H1 (cell line): ENCODE measurements at regions not wholly inside any gene's neighbourhood (a gene's known extent, or its start where the extent isn't known, plus 50 kb on each side); places are given as distances from the start of the nearest gene placed in this dataset.

Experiments used
- CTCF ChIA-PET: fragments of 300-600 bp; sonication (Branson Sonifier 250); formaldehyde crosslinking; loops from one replicate; lab custom pipeline; 2021; ENCODE audit not compliant: partially characterized antibody; lab: Charles Lee
- POLR2A ChIA-PET: fragments of 300-600 bp; sonication (Branson Sonifier 250); formaldehyde crosslinking; loops from one replicate; lab custom pipeline; 2021; ENCODE audit warnings: inconsistent platforms; ENCODE audit not compliant: partially characterized antibody; lab: Charles Lee
- DNase-seq, 2 experiments: peaks; one replicate each; pipeline versions ENCODE4 v3.0.0 to v3.0.0-alpha.2; 2010 to 2022; ENCODE audit warnings: low spot score in 2 of 2, low read depth in 1 of 2, mixed read lengths in 1 of 2
- FAIRE-seq: peaks from 2 replicates; lab custom pipeline; 2011; peaks lifted over from hg19 to GRCh38; lab: Jason Lieb, UNC
- H2AFZ ChIP-seq: 2 replicates; pipeline ENCODE4 v1.8.1; 2012; ENCODE audit warnings: low read length, inconsistent platforms
- H2AK5ac ChIP-seq: 2 replicates; pipeline ENCODE4 v1.6.1; 2013; ENCODE audit warnings: low read depth, low read length
- H2BK120ac ChIP-seq: replicated peaks from 2 replicates; pipeline ENCODE3; 2013; ENCODE audit warnings: low read depth, low read length, inconsistent platforms
- H2BK12ac ChIP-seq: 2 replicates; pipeline ENCODE4 v1.6.1; 2013; ENCODE audit warnings: low read depth, low read length
- H2BK15ac ChIP-seq: 2 replicates; pipeline ENCODE4 v1.6.1; 2013; ENCODE audit warnings: low read length
- H2BK20ac ChIP-seq: 2 replicates; pipeline ENCODE4 v1.6.1; 2013; ENCODE audit warnings: low read length
- H2BK5ac ChIP-seq: 2 replicates; pipeline ENCODE4 v1.6.1; 2013; ENCODE audit warnings: low read depth, low read length
- H3K14ac ChIP-seq: 2 replicates; pipeline ENCODE4 v1.6.1; 2013; ENCODE audit warnings: inconsistent platforms; ENCODE audit not compliant: insufficient read length
- H3K18ac ChIP-seq: 2 replicates; pipeline ENCODE4 v1.6.1; 2013; ENCODE audit warnings: low read length; ENCODE audit errors: extremely low read depth
- H3K23ac ChIP-seq: 2 replicates; pipeline ENCODE4 v1.6.1; 2013; ENCODE audit warnings: inconsistent platforms; ENCODE audit not compliant: insufficient read length
- H3K23me2 ChIP-seq: 2 replicates; pipeline ENCODE4 v1.6.1; 2013; ENCODE audit warnings: low read depth, low read length
- H3K27ac ChIP-seq: 2 replicates; pipeline ENCODE4 v1.6.1; 2011; ENCODE audit warnings: low read depth, low read length, inconsistent platforms
- H3K27me3 ChIP-seq, 4 experiments: replicated peaks in 1 of 4; 1 replicate in 1 of 4; 2 replicates in 3 of 4; pipeline versions ENCODE4 v1.6.1 to v1.8.1; 2011 to 2013; ENCODE audit warnings: low read length in 3 of 4, mild to moderate bottlenecking in 3 of 4, inconsistent platforms in 2 of 4, mixed read lengths in 2 of 4, moderate library complexity in 1 of 4; ENCODE audit not compliant: control insufficient read depth in 3 of 4, insufficient read depth in 3 of 4; ENCODE audit errors: extremely low read depth in 1 of 4
- H3K36me3 ChIP-seq, 4 experiments: 2 replicates each; pipeline versions ENCODE4 v1.6.1 to v1.8.1; 2011 to 2013; ENCODE audit warnings: mild to moderate bottlenecking in 4 of 4, low read length in 3 of 4, moderate library complexity in 2 of 4, control low read depth in 1 of 4, inconsistent platforms in 1 of 4; ENCODE audit not compliant: insufficient read depth in 4 of 4, control insufficient read depth in 2 of 4
- H3K4ac ChIP-seq: replicated peaks from 2 replicates; pipeline ENCODE3; 2013; ENCODE audit warnings: low read length, low read depth, mixed read lengths, inconsistent platforms; ENCODE audit not compliant: insufficient read length
- H3K4me1 ChIP-seq, 4 experiments: replicated peaks in 1 of 4; 1 replicate in 1 of 4; 2 replicates in 3 of 4; pipeline versions ENCODE4 v1.6.1 to v1.8.1; 2011 to 2013; ENCODE audit warnings: low read length in 3 of 4, inconsistent platforms in 2 of 4, mixed read lengths in 1 of 4; ENCODE audit not compliant: insufficient read depth in 4 of 4, control insufficient read depth in 3 of 4
- H3K4me2 ChIP-seq, 2 experiments: 2 replicates each; pipeline versions ENCODE4 v1.6.1 to v1.8.1; 2011 to 2013; ENCODE audit warnings: low read depth in 2 of 2, low read length in 2 of 2, control low read depth in 1 of 2, inconsistent platforms in 1 of 2, mild to moderate bottlenecking in 1 of 2; ENCODE audit not compliant: insufficient read depth in 1 of 2
- H3K4me3 ChIP-seq, 4 experiments: fragments of 200-600, 300-600 bp in 1 of 4; sonication (generic), shearing (Covaris generic), sonication (Bioruptor Twin) in 1 of 4; 2 replicates each; pipeline versions ENCODE4 v1.5.1 to v1.8.1; 2011 to 2016; ENCODE audit warnings: low read length in 4 of 4, low read depth in 3 of 4, control low read depth in 2 of 4, inconsistent platforms in 2 of 4, mild to moderate bottlenecking in 2 of 4, mixed read lengths in 1 of 4, moderate library complexity in 1 of 4; ENCODE audit not compliant: insufficient read depth in 2 of 4; ENCODE audit errors: extremely low read depth in 1 of 4
- H3K56ac ChIP-seq: replicated peaks from 2 replicates; pipeline ENCODE3; 2013; ENCODE audit warnings: low read depth, mild to moderate bottlenecking, mixed read lengths, low read length, inconsistent platforms; ENCODE audit not compliant: insufficient read length
- H3K79me1 ChIP-seq: 2 replicates; pipeline ENCODE4 v1.6.1; 2013; ENCODE audit warnings: low read depth, low read length, control low read depth
- H3K79me2 ChIP-seq, 2 experiments: 2 replicates each; pipeline versions ENCODE4 v1.6.1 to v1.8.1; 2012 to 2013; ENCODE audit warnings: low read length in 2 of 2, mild to moderate bottlenecking in 2 of 2, inconsistent platforms in 1 of 2; ENCODE audit not compliant: insufficient read depth in 2 of 2, control insufficient read depth in 1 of 2
- H3K9ac ChIP-seq, 4 experiments: replicated peaks in 1 of 4; 1 replicate in 1 of 4; 2 replicates in 3 of 4; pipeline versions ENCODE4 v1.6.1 to v1.8.1; 2011 to 2013; ENCODE audit warnings: low read depth in 3 of 4, low read length in 3 of 4, control low read depth in 2 of 4, mild to moderate bottlenecking in 2 of 4, moderate library complexity in 2 of 4, inconsistent platforms in 1 of 4; ENCODE audit errors: extremely low read depth in 1 of 4
- H3K9me3 ChIP-seq, 2 experiments: 2 replicates each; pipeline versions ENCODE4 v1.6.1 to v1.8.1; 2012 to 2013; ENCODE audit warnings: mild to moderate bottlenecking in 2 of 2, moderate library complexity in 2 of 2, control low read depth in 1 of 2, inconsistent platforms in 1 of 2, low read depth in 1 of 2, low read length in 1 of 2, mixed read lengths in 1 of 2; ENCODE audit not compliant: insufficient read depth in 2 of 2
- H4K20me1 ChIP-seq, 2 experiments: replicated peaks in 1 of 2; 2 replicates each; pipeline versions ENCODE3 to v1.8.1; 2011 to 2013; ENCODE audit warnings: inconsistent platforms in 2 of 2, low read length in 2 of 2, mild to moderate bottlenecking in 1 of 2; ENCODE audit not compliant: insufficient read depth in 2 of 2, control insufficient read depth in 1 of 2
- H4K5ac ChIP-seq: 2 replicates; pipeline ENCODE4 v1.6.1; 2013; ENCODE audit warnings: low read length, low read depth, mixed read lengths, inconsistent platforms; ENCODE audit not compliant: insufficient read length
- H4K8ac ChIP-seq: 2 replicates; pipeline ENCODE4 v1.8.0; 2013; ENCODE audit warnings: mild to moderate bottlenecking, moderate library complexity, low read length, inconsistent platforms; ENCODE audit not compliant: insufficient read depth; ENCODE audit errors: extremely low read depth
- H4K91ac ChIP-seq: replicated peaks from 2 replicates; pipeline ENCODE3; 2013; ENCODE audit warnings: low read length, mixed read lengths, inconsistent platforms; ENCODE audit not compliant: insufficient read length
- EP300 ChIP-seq, 2 experiments: IDR thresholded peaks; 1 replicate in 1 of 2; 2 replicates in 1 of 2; pipeline ENCODE4 v1.6.1; 2011 to 2012; ENCODE audit warnings: low read depth in 2 of 2, low read length in 2 of 2, mild to moderate bottlenecking in 2 of 2, borderline replicate concordance in 1 of 2, inconsistent platforms in 1 of 2, moderate library complexity in 1 of 2
- RAD21 ChIP-seq, 2 experiments: IDR thresholded peaks in 1 of 2; conservative IDR thresholded peaks in 1 of 2; 2 replicates each; pipeline ENCODE4 v1.6.1; 2011; ENCODE audit warnings: low read depth in 2 of 2, low read length in 2 of 2, improper control_type of control experiment in 1 of 2, inconsistent platforms in 1 of 2, mild to moderate bottlenecking in 1 of 2, moderate library complexity in 1 of 2
- RFX5 ChIP-seq: IDR thresholded peaks from 2 replicates; pipeline ENCODE4 v1.6.1; 2011; ENCODE audit warnings: low read depth, low read length, improper control_type of control experiment, borderline replicate concordance
- WGBS, 2 experiments: shearing (Covaris generic) in 1 of 2; methylation state at CpG; one replicate each; pipeline versions ENCODE4 v1.1.6 to v1.1.7; 2013 to 2015; ENCODE audit warnings: low lambda C conversion rate in 2 of 2, mixed read lengths in 2 of 2, inconsistent platforms in 1 of 2, low coverage in 1 of 2, missing lambda C conversion rate in 1 of 2; ENCODE audit not compliant: insufficient replicate concordance in 2 of 2, insufficient coverage in 1 of 2, insufficient read length in 1 of 2; ENCODE audit errors: extremely low coverage in 1 of 2, missing lambda C conversion rate in 1 of 2; 5-methylcytosine and 5-hydroxymethylcytosine counted together
- TF ChIP-seq, protein P1 (sequence below), 3 experiments: IDR thresholded peaks; 1 replicate in 2 of 3; 2 replicates in 1 of 3; pipeline versions ENCODE4 v1.5.1 to v1.6.1; 2011; ENCODE audit warnings: low read length in 3 of 3, mild to moderate bottlenecking in 3 of 3, inconsistent platforms in 2 of 3, low read depth in 1 of 3, moderate library complexity in 1 of 3; ENCODE audit not compliant: insufficient read depth in 1 of 3; ENCODE audit errors: control extremely low read depth in 1 of 3

DNA sequence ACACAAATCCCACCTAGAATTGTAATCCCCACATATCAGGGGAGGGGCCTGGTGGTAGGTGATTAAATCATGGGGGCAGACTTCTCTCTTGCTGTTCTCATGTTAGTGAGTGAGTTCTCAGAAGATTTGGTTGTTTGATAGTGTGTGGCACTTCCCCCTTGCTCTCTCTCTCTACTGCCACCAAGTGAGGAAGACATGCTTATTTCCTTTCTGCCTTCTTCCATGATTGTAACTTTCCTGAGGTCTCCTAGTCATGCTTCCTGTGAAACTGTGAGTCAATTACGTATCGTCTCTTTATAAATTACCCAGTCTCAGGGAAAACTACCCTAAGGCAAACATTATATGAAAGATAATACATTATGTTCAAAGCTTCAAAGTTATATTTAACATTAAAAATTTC is 1297.5 kb upstream of the CITED2 start:
- Histone ChIP-seq H3K56ac (no peak overlapping the region), H2BK20ac (no peak overlapping the region), H4K20me1 (no peaks in the 10 kb centered on the region), H4K8ac (no peak overlapping the region), H4K91ac (no peak overlapping the region), H3K4me3 (no peak overlapping the region), H2BK120ac (no peak overlapping the region), H3K4me1 (no peaks in the 10 kb centered on the region), H3K18ac (no peak overlapping the region), H3K14ac (no peak overlapping the region), H3K79me2 (no peaks in the 10 kb centered on the region), H3K4me2 (no peak overlapping the region), H2AK5ac (no peak overlapping the region), H3K9ac (no peak overlapping the region)
- CTCF ChIA-PET, result interaction anchor here (1.4 kb wide), 1 partner anchor 22 kb away, joined by 3 read pairs; no protein-coding TSS in a partner anchor
- WGBS, 2 experiments, result 94% methylated on average over 2 of the region's 2 CpGs; no CpG with 5 or more reads in 1 of the 2 experiments
- TF ChIP-seq EP300 (IDR thresholded peaks at IDR 0.05; ENCODE audit: borderline replicate concordance in 1 of 2, low read depth in 2 of 2, low read length in 2 of 2) (no peak), RFX5 (no peak), RAD21 (IDR thresholded peaks at IDR 0.05 in 1 of 2, conservative IDR thresholded peaks at IDR 0.05 in 1 of 2; ENCODE audit: low read depth in 2 of 2, low read length in 2 of 2) (peak; percentile 25 to 36; a peak in 3 of 4 replicates)
- TF ChIP-seq, protein P1, sequence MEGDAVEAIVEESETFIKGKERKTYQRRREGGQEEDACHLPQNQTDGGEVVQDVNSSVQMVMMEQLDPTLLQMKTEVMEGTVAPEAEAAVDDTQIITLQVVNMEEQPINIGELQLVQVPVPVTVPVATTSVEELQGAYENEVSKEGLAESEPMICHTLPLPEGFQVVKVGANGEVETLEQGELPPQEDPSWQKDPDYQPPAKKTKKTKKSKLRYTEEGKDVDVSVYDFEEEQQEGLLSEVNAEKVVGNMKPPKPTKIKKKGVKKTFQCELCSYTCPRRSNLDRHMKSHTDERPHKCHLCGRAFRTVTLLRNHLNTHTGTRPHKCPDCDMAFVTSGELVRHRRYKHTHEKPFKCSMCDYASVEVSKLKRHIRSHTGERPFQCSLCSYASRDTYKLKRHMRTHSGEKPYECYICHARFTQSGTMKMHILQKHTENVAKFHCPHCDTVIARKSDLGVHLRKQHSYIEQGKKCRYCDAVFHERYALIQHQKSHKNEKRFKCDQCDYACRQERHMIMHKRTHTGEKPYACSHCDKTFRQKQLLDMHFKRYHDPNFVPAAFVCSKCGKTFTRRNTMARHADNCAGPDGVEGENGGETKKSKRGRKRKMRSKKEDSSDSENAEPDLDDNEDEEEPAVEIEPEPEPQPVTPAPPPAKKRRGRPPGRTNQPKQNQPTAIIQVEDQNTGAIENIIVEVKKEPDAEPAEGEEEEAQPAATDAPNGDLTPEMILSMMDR (IDR thresholded peaks at IDR 0.05; ENCODE audit: control extremely low read depth in 1 of 3, insufficient read depth in 1 of 3, low read depth in 1 of 3, low read length in 3 of 3), result peak in 1 of 3 experiments; percentile 14; a peak in 2 of 4 replicates
- TF ChIP-seq, all 59 proteins: peak for 2
- Histone ChIP-seq H3K27ac (no peak overlapping the region), H3K23ac (no peak overlapping the region), H2BK5ac (no peak overlapping the region), H3K23me2 (no peaks in the 10 kb centered on the region), H2BK12ac (no peak overlapping the region), H3K27me3 (no peaks in the 10 kb centered on the region), H3K36me3 (no peaks in the 10 kb centered on the region), H2BK15ac (no peak overlapping the region), H2AFZ (no peak overlapping the region), H3K4ac (no peak overlapping the region), H3K9me3 (no peaks in the 10 kb centered on the region), H4K5ac (no peak overlapping the region), H3K79me1 (no peaks in the 10 kb centered on the region)
- POLR2A ChIA-PET, result no interaction called here
- no peak for DNase-seq
- FAIRE-seq, result no peak
